T-helper 1 cell treated with Interleukin-12 subunit alpha and Interleukin-12 subunit beta and Interleukin-4 antibody, amounts not matched to agents 30 ng/mL and 1 ng/mL, for 36 hours (primary cell): ENCODE measurements at regions not wholly inside any gene's neighbourhood (a gene's known extent, or its start where the extent isn't known, plus 50 kb on each side); places are given as distances from the start of the nearest gene placed in this dataset.

ENCODE experiments used
- intact Hi-C: fragments of 100-400 bp; cut with micrococcal nuclease; formaldehyde crosslinking; loops from one replicate; pipeline ENCODE4 v1.15.1; 2024

GRCh38 chr3:30259730-30260129, 346.7 kb upstream of the TGFBR2 start:
- intact Hi-C loops, result no loop called here

DNA sequence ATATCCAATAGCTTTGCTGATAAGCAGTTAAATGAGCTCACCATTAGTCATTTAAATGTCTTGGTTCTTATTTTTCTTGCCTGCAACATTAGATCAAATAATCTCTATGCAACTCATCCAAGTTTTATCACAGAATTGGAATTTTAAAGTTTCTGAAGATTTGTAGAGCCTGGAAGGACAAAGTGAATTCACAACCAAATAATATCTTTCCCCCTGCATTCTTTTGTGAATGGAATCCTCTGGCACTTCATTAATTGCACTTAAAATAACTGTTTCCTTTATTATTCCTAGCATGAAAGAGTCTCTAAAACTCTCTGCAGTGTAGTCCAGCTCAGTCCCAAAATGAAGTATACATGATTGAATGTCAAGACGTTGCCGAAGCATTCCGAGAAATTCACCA, 345.6 kb upstream of the TGFBR2 start:
- intact Hi-C loops, result no loop called here

GRCh38 chr3:30263238-30263924, 343.0 kb upstream of the TGFBR2 start:
- intact Hi-C loops, result no loop called here

DNA sequence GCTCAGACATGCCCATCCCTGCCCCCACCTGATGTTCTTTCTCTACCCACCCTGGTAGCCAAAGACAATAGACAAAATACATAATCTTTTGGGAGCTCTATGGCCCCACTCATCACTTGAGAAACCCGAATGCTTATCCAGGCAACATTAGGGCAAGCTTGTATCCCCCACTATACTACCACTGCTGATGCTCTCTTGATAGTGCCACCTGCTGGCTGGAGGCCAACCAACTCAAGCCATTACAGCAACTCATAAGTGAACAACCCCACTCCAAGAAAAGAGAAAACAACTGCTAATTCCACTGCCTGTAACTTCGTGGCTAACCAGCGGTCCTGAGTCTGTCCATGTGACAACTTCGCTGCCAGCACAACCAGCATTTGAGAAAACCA, 342.5 kb upstream of the TGFBR2 start:
- intact Hi-C loops, result no loop called here

GRCh38 chr3:30266524-30266923, 339.9 kb upstream of the TGFBR2 start:
- intact Hi-C loops, result no loop called here

DNA sequence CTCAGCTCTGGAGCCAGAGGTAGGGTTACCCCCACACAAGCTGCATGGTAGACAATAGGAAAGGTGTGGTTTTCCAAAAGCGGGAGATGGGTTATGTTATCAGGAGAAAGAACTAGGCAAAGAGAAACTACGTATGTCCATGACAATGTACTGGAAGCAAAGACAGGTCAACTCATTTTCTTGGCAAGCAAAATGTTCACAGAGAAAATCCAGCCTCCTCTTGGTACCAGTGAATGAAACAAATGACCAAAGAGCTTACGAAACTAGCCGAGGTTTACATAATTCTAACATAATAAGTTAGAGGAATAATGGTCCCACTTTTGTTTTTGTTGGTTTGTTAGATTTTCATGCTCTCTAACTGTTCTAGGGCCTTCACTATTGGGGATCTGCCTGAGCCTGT, 338.1 kb upstream of the TGFBR2 start:
- intact Hi-C loops, result no loop called here

GRCh38 chr3:30269751-30270445, 336.5 kb upstream of the TGFBR2 start:
- intact Hi-C loops, result no loop called here

DNA sequence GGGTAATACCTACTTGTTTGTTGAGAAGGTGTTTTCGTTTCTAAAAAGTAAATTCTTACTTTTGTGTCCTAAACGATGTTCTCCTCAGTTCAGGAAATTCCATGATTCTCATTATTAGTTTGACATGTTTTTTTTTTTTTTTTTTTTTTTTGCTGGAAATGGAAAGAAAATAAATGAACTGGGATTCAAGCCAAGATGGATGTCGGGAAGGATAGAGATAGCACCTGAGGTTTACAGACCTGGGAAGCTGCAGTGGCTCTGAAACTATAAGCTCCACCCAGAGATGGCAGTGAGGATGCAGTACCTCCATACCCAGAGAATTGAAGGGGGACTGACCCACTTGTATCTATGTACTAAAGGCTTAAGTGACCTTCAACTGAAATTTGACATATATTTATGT, 334.6 kb upstream of the TGFBR2 start:
- intact Hi-C loops, result no loop called here

DNA sequence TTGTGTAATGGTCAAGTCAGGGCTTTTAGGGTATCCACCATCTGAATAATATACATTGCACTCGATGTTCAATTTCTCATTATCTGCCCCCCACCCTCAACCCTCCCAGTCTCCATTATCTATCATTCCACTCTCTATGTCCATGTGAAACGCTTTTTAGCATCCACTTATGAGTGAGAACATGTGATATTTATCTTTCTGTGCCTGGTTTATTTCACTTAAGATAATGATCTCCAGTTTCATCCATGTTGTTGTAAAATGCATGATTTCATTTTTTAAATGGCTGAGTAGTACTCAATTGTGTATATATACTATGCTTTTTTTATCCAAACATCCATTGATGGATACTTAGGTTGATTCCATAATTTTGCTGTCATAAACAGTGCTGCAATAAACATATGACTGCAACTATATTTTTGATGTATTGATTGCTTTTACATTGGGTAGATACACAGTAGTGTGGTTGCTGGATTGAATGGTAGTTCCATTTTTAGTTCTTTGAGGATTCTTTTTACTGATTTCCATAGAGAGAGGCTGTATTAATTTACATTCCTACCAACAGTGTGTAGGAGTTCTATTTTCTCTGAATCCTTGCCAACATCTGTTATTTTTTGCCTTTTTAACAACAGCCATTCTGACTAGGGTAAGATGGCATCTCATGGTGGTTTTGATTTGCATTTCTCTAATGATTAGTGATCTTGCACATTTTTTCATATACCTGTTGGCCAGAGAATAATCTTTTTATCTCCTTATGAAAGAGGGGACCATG, 332.9 kb upstream of the TGFBR2 start:
- intact Hi-C loops, result no loop called here

- intact Hi-C loops, result no loop called here
Measured at GRCh38 chr3:30277494-30277893, 328.9 kb upstream of the TGFBR2 start.

DNA sequence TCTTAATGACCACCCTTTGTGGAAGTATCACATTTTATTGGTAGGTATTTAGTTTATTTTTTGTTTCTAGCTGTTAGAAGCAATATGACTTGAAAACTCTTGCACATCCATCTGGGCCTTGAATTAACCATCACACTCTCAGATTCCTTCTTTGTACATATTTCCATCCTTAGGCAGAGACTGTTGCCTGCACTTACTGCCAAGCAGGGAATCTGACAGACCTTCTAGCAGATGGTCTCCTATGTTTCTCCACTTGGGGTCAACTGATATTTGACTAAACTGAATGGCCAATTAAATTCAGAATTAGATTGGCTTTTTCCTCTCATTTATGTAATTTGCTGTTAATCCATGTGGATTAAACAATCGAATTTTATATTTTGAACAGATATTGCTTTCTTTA, 324.9 kb upstream of the TGFBR2 start:
- intact Hi-C loops, result no loop called here

GRCh38 chr3:30282154-30282696, 324.2 kb upstream of the TGFBR2 start:
- intact Hi-C loops, result no loop called here

GRCh38 chr3:30285188-30286006, 321.0 kb upstream of the TGFBR2 start:
- intact Hi-C loops, result no loop called here

DNA sequence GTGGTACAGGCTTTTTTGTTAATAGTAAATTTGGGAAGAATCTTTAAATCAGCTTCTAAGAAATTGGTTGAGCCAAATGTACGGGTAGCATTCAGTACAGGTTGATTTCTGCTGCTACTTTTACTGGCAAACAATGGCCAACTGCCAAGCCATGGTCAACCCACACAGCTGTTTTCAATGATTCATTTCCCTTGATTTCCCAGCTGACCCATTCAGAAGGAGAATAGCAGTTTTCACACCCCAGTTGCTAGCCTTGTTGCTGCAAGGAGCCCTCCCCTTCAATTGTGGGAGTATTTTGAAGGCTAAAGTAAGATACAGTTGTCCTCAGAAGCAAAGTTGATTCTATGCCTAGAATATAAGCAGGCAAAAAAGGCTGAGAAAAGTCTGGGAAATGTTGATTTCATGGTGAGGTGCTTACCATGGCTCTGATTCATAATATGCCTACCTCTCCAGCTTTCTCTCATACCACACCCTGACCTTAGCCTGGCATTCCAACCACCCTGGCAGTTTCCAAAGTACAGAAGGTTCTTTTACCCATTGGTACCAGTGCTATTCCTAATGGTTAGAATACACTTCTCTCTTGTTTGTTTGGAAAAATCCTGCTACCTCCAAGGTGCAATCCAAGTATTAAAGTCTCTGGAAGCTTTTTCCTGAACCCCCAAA, 320.3 kb upstream of the TGFBR2 start:
- intact Hi-C loops, result no loop called here

GRCh38 chr3:30286811-30287210, 319.6 kb upstream of the TGFBR2 start:
- intact Hi-C loops, result no loop called here

GRCh38 chr3:30288830-30289229, 317.6 kb upstream of the TGFBR2 start:
- intact Hi-C loops, result no loop called here

GRCh38 chr3:30289324-30289723, 317.1 kb upstream of the TGFBR2 start:
- intact Hi-C loops, result no loop called here

GRCh38 chr3:30289766-30290165, 316.6 kb upstream of the TGFBR2 start:
- intact Hi-C loops, result no loop called here

- intact Hi-C loops, result no loop called here
Measured at GRCh38 chr3:30290479-30290878, 315.9 kb upstream of the TGFBR2 start.

GRCh38 chr3:30292192-30292893, 314.1 kb upstream of the TGFBR2 start:
- intact Hi-C loops, result no loop called here
